DOHH2 (cell line): ENCODE measurements at regions not wholly inside any gene's neighbourhood (a gene's known extent, or its start where the extent isn't known, plus 50 kb on each side); places are given as distances from the start of the nearest gene placed in this dataset.

Experiments used
- EZH2phosphoT487 ChIP-seq: fragments of 200-600 bp; sonication (generic); IDR thresholded peaks from 2 replicates; pipeline ENCODE4 v1.6.1; 2017; ENCODE audit warnings: borderline replicate concordance, mild to moderate bottlenecking, antibody characterized with exemption, low read length, moderate library complexity, mixed read lengths
- TF ChIP-seq, protein P1 (sequence below): fragments of 200-600 bp; sonication (generic); IDR thresholded peaks from one replicate; pipeline ENCODE4 v1.5.1; 2014; ENCODE audit warnings: antibody characterized with exemption, mild to moderate bottlenecking, low read depth, low read length; ENCODE audit not compliant: poor library complexity, severe bottlenecking

DNA sequence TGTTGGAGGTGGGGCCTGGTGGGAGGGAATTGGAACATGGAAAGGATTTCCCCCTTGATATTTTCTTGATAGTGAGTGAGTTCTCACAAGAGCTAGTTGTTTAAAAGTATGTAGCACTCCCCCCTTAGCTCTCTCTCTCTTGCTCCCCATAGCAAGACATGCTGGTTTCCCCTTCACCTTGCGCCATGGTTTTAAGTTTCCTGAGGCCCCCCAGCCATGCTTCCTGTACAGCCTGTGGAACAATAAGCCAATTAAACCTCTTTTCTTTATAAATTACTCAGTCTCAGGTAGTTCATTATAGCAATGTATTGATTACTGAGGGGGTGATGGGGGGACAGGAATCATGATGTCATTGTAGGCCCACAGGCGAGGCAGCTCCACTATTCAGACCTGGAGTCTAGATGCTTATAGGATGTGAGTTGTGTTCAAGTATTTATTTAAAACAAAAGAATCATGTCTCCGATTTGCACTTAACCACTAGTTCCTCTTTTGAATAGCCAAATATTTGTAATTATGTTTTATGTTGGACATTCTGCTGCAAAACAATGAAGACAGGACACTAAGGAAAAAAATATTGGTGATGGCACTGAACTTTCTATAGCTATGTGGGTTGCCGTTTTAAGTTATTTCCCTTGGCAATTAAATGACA, 156.6 kb downstream of the TMEM38B start:
- TF ChIP-seq, protein P1, sequence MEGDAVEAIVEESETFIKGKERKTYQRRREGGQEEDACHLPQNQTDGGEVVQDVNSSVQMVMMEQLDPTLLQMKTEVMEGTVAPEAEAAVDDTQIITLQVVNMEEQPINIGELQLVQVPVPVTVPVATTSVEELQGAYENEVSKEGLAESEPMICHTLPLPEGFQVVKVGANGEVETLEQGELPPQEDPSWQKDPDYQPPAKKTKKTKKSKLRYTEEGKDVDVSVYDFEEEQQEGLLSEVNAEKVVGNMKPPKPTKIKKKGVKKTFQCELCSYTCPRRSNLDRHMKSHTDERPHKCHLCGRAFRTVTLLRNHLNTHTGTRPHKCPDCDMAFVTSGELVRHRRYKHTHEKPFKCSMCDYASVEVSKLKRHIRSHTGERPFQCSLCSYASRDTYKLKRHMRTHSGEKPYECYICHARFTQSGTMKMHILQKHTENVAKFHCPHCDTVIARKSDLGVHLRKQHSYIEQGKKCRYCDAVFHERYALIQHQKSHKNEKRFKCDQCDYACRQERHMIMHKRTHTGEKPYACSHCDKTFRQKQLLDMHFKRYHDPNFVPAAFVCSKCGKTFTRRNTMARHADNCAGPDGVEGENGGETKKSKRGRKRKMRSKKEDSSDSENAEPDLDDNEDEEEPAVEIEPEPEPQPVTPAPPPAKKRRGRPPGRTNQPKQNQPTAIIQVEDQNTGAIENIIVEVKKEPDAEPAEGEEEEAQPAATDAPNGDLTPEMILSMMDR: no peak
- TF ChIP-seq EZH2phosphoT487: no peak
